ENCODE measurements at regions not wholly inside any gene's neighbourhood (a gene's known extent, or its start where the extent isn't known, plus 50 kb on each side); places are given as distances from the start of the nearest gene placed in this dataset.

GRCh38 chrX:84747516-84747915 lies 245.3 kb upstream of the HDX start (continued):
- no peak for TF ChIP-seq ZSCAN18 (CRISPR knock-in tag; IDR thresholded peaks at IDR 0.05)
- TF ChIP-seq FOXK1 (CRISPR knock-in tag; IDR thresholded peaks at IDR 0.05), result no peak
- no peak for TF ChIP-seq AFF4 (CRISPR knock-in tag; IDR thresholded peaks at IDR 0.05; ENCODE audit: borderline replicate concordance)
- TF ChIP-seq ZBTB21 (CRISPR knock-in tag; IDR thresholded peaks at IDR 0.05; ENCODE audit: borderline replicate concordance), result no peak
- no peak for TF ChIP-seq ATF1 (CRISPR knock-in tag; IDR thresholded peaks at IDR 0.05)
- TF ChIP-seq, protein P1, sequence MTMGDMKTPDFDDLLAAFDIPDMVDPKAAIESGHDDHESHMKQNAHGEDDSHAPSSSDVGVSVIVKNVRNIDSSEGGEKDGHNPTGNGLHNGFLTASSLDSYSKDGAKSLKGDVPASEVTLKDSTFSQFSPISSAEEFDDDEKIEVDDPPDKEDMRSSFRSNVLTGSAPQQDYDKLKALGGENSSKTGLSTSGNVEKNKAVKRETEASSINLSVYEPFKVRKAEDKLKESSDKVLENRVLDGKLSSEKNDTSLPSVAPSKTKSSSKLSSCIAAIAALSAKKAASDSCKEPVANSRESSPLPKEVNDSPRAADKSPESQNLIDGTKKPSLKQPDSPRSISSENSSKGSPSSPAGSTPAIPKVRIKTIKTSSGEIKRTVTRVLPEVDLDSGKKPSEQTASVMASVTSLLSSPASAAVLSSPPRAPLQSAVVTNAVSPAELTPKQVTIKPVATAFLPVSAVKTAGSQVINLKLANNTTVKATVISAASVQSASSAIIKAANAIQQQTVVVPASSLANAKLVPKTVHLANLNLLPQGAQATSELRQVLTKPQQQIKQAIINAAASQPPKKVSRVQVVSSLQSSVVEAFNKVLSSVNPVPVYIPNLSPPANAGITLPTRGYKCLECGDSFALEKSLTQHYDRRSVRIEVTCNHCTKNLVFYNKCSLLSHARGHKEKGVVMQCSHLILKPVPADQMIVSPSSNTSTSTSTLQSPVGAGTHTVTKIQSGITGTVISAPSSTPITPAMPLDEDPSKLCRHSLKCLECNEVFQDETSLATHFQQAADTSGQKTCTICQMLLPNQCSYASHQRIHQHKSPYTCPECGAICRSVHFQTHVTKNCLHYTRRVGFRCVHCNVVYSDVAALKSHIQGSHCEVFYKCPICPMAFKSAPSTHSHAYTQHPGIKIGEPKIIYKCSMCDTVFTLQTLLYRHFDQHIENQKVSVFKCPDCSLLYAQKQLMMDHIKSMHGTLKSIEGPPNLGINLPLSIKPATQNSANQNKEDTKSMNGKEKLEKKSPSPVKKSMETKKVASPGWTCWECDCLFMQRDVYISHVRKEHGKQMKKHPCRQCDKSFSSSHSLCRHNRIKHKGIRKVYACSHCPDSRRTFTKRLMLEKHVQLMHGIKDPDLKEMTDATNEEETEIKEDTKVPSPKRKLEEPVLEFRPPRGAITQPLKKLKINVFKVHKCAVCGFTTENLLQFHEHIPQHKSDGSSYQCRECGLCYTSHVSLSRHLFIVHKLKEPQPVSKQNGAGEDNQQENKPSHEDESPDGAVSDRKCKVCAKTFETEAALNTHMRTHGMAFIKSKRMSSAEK (CRISPR knock-in tag; IDR thresholded peaks at IDR 0.05; ENCODE audit: borderline replicate concordance), result no peak
- TF ChIP-seq CBFB (CRISPR knock-in tag; IDR thresholded peaks at IDR 0.05; ENCODE audit: low read depth), result no peak
- no peak for TF ChIP-seq KAT7 (CRISPR knock-in tag; IDR thresholded peaks at IDR 0.05; ENCODE audit: borderline replicate concordance)
- TF ChIP-seq USF1 (CRISPR knock-in tag; IDR thresholded peaks at IDR 0.05), result no peak

DNA sequence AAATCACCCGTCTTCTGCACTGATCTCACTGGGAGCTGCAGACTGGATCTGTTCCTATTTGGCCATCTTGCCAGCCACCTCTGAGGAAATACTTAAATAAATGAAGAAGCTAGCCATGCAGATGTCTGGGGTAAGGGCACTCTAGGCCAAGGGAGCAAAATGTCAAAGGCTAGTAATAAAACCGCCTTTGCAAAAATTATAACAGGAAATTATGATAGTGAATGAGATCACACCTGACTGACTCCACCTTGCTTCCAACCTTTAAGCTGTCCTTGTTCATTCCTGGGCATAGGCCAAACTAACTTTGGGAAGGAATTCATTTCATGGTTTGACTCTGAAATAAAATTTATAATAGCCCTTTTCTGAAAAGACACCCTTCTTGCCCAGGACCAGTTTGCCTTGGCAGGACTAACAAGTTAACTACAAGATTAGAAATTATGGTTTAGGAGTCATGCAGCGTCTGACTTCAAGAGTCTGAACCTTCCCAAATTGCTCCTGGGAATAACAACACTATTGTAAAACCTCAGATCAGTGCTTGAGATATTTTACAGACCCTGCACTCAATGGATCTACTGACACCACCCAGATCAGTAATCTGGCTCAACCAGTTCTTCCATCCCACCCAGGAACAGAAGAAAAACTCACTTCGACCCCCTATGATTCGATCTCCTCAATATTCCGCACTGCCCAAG lies 246.9 kb upstream of the HDX start:
- ChIA-PET POLR2A (no interaction called here), CTCF (no interaction called here)
- Mint-ChIP-seq H3K4me3 (no peak overlapping the region), H3K9me3 (peaks cover 4% of the 10 kb centered on the region), H3K27me3 (ENCODE audit: low read depth) (no peaks in the 10 kb centered on the region), H3K27ac (no peak overlapping the region), H3K36me3 (peaks cover 5% of the 10 kb centered on the region), H3K4me1 (peaks cover 10% of the 10 kb centered on the region)
- ATAC-seq (no peak), DNase-seq (ENCODE audit: low spot score) (no peak)
- TF ChIP-seq NR3C1 (CRISPR knock-in tag; conservative IDR thresholded peaks at IDR 0.05; ENCODE audit: low read depth) (no peak), PRRX2 (CRISPR knock-in tag; IDR thresholded peaks at IDR 0.05) (no peak), ZBTB21 (CRISPR knock-in tag; IDR thresholded peaks at IDR 0.05; ENCODE audit: borderline replicate concordance) (no peak), FOXK1 (CRISPR knock-in tag; IDR thresholded peaks at IDR 0.05) (no peak), KAT7 (CRISPR knock-in tag; IDR thresholded peaks at IDR 0.05; ENCODE audit: borderline replicate concordance) (no peak), ARID4B (CRISPR knock-in tag; IDR thresholded peaks at IDR 0.05; ENCODE audit: borderline replicate concordance) (no peak), TCF7 (CRISPR knock-in tag; IDR thresholded peaks at IDR 0.05; ENCODE audit: low read depth) (no peak), ATF3 (CRISPR knock-in tag; conservative IDR thresholded peaks at IDR 0.05) (no peak), ZNF263 (CRISPR knock-in tag; IDR thresholded peaks at IDR 0.05; ENCODE audit: low read depth) (no peak), ZNF416 (CRISPR knock-in tag; IDR thresholded peaks at IDR 0.05) (no peak)
- TF ChIP-seq, protein P2, sequence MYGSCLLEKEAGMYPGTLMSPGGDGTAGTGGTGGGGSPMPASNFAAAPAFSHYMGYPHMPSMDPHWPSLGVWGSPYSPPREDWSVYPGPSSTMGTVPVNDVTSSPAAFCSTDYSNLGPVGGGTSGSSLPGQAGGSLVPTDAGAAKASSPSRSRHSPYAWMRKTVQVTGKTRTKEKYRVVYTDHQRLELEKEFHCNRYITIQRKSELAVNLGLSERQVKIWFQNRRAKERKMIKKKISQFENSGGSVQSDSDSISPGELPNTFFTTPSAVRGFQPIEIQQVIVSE (CRISPR knock-in tag; IDR thresholded peaks at IDR 0.05; ENCODE audit: borderline replicate concordance), result no peak
- TF ChIP-seq, protein P3, sequence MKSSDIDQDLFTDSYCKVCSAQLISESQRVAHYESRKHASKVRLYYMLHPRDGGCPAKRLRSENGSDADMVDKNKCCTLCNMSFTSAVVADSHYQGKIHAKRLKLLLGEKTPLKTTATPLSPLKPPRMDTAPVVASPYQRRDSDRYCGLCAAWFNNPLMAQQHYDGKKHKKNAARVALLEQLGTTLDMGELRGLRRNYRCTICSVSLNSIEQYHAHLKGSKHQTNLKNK (CRISPR knock-in tag; IDR thresholded peaks at IDR 0.05), result no peak
